Stimulated activated CD8-positive, alpha-beta memory T cell treated with anti-CD3 and anti-CD28 coated beads, Interleukin-12 subunit alpha, Interleukin-12 subunit beta, amount 100 ng/mL, for 24 hours (primary cell): ENCODE measurements at regions not wholly inside any gene's neighbourhood (a gene's known extent, or its start where the extent isn't known, plus 50 kb on each side); places are given as distances from the start of the nearest gene placed in this dataset.

ENCODE experiments used
- DNase-seq: peaks from one replicate; pipeline ENCODE4 v3.0.0-alpha.2; 2020; ENCODE audit errors: extremely low read depth

DNA sequence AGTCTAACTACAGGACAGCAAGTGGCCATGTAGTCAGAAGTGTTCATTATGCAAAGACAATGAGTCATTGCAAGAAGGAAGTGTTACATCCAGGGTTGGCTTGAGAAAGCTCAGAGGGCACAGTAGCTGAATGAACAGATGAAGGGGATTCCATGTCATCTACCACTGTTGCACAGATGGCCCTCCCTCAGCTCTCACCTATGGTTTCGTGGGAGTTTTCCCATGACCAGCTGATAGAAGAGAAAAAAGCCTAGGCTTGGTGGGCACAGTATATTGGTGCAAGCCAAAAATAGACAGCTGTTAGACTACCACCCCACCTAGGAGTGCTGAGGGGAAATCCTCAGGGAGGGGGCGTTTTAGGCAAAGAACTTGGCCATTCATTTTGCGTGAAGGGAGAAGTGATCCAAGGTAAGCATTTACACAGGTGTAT lies 217.0 kb downstream of the DMRT2 start:
- DNase-seq = no peak

GRCh38 chr9:1267581-1267980 lies 217.4 kb downstream of the DMRT2 start:
- no peak for DNase-seq

DNA sequence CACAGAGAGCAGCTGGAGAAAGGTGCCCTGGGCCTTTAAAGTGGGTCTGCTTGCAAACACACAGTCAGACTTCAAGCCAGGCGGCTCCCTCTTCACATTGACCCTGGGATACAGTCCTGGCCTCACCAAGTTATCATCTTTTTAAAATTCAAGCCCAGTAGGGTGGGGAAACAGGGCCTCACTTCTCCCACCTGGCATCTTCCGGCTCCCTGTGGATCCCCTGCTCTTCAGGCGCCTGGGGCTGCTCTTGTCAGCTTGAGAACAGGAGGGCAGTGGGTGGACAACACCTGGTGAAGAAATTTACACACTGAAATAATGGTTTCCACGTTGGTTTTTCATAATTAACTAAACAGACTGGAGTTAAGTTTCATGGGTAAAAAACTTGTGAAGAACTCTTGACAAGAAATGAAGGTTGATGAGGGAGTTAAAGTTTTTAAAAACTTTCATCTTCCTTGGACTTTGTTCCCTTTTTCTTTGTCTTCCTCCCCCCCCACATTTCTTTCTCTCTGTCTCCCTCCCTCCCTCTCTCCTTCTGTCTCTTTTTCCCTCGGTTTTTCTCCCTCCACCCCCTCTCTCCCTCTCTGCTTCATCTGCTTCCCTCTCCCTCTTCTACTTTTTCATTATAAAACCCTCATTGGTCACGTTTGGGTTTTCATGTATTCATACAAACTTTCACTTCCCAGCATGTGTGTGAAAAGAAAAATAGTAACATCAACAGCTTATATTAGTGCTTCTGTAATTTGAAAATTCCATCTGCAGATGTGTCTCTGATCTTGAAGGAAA lies 219.6 kb downstream of the DMRT2 start:
- no peak for DNase-seq

DNA sequence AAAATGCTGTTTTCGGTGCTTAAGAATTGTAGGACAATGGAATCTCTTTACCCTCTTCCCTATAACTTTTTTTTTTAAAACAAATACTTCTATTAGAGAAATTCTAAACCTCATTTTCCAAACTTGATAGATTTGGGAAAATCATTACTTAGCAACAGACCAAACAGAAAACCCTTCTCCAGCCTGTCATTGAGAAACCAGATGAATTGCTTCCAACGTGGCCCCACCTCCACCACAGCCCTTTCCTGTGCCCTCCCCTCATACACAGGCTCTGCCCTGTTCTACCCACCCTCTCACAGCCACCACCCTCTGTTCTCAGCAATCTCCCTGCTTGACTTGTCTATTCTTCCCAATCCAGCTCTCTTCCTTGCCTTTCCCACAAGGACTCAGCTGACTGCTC lies 221.2 kb downstream of the DMRT2 start:
- no peak for DNase-seq

DNA sequence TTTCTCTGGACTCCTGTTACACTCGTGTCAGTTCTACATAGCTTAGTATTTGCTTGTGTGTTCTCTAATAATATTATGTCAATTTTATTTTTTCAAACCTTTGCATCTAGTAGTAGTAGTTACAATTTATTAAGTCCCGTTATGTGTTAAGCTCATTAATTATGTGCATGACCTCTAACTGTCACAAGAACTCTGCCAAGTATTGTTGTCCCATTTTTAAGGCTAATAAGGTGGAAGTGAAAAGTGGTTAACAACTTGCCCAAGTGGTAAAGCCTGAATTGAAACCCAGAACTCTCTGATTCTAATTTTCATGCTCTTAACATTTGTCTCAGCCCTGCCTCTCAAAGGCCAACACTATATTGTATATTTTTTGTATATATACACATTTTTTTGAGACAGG lies 221.6 kb downstream of the DMRT2 start:
- DNase-seq = no peak

GRCh38 chr9:1272488-1272887 lies 222.3 kb downstream of the DMRT2 start:
- no peak for DNase-seq

DNA sequence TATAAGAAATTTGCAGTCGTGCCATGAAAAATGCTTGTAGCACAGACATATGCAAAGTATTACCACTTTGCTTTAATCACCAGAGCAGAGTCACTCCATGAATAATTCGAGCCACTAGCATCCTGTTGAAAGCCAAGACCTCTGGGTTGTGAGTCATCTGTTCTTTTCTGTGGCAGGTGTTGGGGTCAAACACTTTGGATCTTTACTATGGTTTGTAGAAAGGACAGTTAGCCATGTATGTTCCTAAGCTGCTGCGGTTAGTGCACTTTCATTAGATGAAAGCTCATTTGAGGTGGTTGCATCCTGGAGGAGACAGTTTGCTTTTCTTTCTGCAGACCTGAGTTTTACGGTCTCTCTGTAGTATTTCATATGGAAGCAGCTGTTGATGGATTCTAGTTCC lies 223.7 kb downstream of the DMRT2 start:
- no peak for DNase-seq

GRCh38 chr9:1274334-1274733 lies 224.2 kb downstream of the DMRT2 start:
- no peak for DNase-seq

- DNase-seq = no peak
These were observed 226.3 kb downstream of the DMRT2 start for GRCh38 chr9:1276474-1276873.

DNA sequence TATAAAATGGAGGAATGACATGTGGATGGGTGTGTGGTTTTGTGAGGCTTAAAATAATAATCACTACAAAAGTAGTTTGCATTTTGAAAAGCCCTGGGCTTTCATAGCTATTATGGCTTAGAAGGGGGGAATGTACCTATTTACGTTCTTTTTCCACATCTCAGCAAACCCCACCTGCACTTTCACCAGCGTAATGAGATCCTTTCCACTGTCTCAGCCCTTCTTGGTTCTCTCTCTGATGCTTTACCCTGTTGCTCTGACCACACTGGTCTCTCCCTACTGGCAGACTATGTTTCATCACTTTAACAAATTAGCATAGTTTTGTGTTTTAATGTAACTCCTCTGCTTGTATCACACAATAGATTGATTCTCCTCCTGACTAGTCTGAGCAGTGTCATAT lies 234.6 kb downstream of the DMRT2 start:
- no peak for DNase-seq

DNA sequence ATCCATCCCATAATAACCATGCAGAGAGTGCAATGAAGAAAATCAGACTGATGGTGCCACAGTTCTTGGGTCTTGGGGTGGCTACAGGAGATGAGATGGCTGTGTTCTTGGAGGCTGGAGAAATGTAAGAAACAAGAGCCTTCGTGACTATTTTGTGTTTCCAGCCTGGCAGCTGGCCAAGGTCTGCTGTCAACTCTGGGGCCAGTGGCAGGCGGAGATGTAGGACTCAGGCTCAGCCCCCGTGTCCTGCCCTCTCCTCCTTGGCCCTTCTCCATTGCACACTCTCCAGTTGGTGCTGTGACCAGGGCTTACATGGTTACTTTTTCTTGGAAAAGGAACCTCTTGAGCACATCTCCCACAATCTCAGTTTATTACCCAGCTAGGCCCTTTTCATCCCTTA lies 235.4 kb downstream of the DMRT2 start:
- no peak for DNase-seq

DNA sequence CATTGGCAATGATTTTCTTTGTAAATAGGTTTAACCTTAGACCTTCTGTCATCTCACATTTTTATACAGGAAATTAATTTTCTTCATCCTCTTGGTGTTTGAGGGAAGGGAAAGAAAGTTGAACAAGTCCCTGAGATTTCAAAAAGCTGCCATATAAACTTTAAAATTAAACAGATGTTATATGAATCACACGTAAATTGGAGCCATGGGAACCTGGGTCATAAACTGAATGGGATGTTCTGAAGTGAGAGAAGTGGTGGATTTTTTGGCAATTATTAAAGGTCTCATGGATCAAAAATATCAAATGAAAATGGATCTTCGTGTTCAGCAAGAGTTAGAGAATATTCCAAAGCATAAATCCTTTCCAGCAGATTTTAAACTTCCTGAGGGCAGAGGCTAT lies 242.2 kb downstream of the DMRT2 start:
- DNase-seq = no peak

- DNase-seq = no peak
These were observed 244.6 kb downstream of the DMRT2 start for GRCh38 chr9:1294641-1295258.

DNA sequence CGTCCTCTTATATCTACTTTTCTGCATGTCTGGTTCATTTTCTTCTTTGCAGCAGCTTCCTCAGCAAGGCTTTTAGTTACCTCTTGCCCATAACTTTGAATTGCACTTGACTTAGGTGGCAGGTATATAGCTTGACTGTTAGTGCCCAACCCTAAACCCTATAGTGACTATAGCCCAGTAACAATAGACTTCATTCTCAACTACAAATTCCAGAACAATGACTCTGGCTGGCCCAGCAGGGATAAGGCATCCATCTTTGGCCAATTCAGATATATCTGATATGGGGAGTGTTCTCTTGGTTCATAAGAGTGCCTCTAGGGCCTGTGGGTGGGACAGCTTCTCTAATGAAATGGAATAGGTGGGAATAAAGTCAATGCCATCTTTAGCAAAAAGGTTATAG lies 246.2 kb downstream of the DMRT2 start:
- no peak for DNase-seq

DNA sequence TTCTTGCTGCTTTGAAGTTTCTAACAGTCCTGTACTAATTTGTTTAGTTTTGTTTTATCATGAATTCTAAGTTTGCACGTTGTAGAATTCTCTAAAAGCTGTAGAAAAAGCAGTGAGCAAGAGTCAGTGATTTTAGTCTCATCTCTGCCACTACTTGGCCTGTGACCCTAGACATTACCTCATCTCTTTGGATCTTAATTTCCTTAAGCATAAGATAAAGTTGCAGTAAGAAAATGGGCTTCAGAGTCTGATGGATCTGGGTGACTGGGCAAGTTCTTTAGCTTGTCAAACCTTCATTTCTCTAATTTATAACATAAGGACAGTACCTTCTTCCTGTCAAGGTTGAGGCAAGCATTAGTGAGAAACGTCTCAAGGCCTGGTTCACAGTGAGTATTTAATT lies 247.9 kb downstream of the DMRT2 start:
- DNase-seq = no peak

DNA sequence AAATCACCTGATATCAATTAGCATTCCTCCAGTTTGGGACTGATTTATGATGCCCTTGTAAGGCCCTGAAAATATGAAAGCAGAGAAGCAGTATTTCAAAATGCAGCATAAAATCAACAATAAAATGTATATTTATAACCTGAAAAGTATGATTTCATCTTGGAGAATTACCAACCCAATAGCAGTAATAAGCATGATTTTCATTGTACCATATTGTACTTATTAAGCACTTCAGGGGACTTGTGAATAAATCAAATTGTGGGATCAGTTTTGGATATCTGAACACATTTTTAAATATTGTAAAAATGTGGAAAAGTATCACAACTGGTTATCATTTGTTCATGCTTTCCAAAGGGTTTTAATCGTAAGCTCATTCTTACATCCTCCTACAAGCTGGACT lies 250.8 kb downstream of the DMRT2 start:
- no peak for DNase-seq

DNA sequence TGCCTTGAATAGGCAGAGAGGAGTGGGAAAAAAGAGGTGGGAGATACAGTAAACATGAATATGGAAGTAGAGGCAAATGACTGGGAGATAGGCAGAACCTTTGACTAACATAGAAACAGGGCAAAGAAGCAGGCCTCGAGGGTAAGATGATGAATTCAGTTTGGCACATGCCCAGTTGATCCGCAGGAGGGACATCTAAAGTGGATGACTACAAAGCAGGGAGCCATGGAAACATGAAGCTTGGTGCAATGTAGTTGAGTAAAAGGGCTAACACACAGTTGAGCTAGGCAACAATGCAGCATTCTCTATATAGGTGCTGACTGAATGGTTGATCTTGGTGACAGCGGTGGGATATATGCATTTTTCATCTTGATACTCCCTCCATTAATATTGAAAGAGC lies 253.8 kb downstream of the DMRT2 start:
- DNase-seq = no peak

GRCh38 chr9:1311462-1312042 lies 261.4 kb downstream of the DMRT2 start:
- no peak for DNase-seq

DNA sequence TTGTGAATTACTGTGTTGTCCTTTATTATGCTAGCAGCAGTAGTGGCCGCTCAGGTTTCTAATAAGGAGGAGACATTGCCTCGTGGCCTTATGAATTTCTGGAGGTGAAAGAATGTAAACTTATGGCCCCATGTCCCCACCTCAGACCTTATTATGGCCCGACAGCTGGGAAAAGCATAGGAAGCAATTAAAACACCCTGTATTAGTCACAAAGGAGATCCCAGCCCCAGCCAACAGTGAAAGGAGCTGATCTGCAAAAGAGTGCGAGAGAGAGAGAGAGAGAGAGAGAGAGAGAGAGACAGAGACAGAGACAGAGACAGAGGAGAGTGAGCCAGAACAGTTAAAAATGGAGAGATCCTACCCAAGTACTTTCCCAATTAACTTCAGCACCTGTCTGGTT lies 269.3 kb downstream of the DMRT2 start:
- no peak for DNase-seq

- DNase-seq = no peak
These were observed 269.9 kb downstream of the DMRT2 start for GRCh38 chr9:1320051-1320557.

DNA sequence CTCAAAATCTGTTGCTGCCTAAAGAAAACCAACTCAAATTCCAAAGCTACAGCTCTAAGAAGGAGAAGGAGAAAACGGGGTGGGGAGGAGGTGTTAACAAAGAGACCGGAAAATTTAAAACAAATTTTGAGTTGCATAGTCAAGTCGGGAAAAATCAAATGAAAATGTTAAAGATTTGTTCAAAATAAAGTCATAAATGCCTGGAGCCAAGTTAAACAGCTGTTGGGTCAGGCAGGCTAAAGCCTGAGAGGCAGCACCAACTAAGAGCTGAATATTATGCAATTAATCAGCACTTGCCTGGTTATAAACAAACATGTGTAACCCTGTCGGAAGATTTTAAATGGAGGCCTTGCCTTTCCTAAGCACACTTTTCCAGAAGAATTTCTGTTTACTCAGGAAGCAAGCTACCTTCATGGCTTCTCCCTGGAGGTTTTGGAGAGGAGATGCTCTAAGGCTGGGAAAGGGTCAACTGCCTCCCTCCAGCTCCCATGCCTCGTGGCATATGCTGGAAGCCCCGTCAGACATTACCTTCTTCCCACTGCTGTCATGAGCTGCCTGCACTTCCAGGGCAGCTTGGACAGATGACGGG lies 270.5 kb downstream of the DMRT2 start:
- no peak for DNase-seq

DNA sequence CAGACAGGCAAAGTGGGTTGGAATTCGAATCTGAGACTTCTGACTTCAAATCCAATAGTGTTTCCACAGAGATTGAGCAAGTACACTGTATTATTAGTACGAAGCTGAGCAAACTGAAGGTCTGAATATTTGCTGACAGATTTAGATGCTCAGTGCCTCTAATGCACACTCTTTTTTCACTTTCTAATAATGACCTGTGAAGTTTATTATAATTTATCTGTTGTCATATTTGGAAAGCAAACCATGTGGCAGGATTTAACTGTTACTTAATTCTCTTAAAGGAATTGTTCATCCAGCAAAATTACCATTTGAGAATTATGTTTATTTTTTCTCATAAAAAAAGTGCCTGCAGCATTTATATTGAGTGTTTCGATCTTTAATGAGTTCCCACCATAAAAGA lies 277.3 kb downstream of the DMRT2 start:
- no peak for DNase-seq

GRCh38 chr9:1328341-1328740 lies 278.2 kb downstream of the DMRT2 start:
- DNase-seq = no peak
